Endothelial cell of umbilical vein (primary cell): ENCODE measurements at regions not wholly inside any gene's neighbourhood (a gene's known extent, or its start where the extent isn't known, plus 50 kb on each side); places are given as distances from the start of the nearest gene placed in this dataset.

Source experiments
- BruUV-seq: library from RNA; stranded (reverse); fragments of 400-500 nt; replicated peaks from 2 replicates; lab custom pipeline; 2021; lab: Mats Ljungman, UMichigan
- CTCF ChIA-PET: fragments of 300-600, 350-600 bp; sonication (Branson Sonifier 250); formaldehyde crosslinking; loops from one replicate; lab custom pipeline; 2021; ENCODE audit warnings: antibody characterized with exemption, inconsistent platforms; lab: Charles Lee
- POLR2A ChIA-PET: fragments of 300-600, 350-600 bp; sonication (Branson Sonifier 250); formaldehyde crosslinking; loops from one replicate; lab custom pipeline; 2021; ENCODE audit warnings: antibody characterized with exemption, inconsistent platforms; lab: Charles Lee
- DNase-seq: peaks from one replicate; pipeline ENCODE4 v3.0.0-alpha.2; 2011; ENCODE audit warnings: low read depth, low spot score
- FAIRE-seq: peaks from 2 replicates; lab custom pipeline; 2011; peaks lifted over from hg19 to GRCh38; lab: Jason Lieb, UNC
- H2AFZ ChIP-seq: 2 replicates; pipeline ENCODE4 v1.6.0; 2012; ENCODE audit warnings: low read depth, low read length, control low read depth, inconsistent platforms
- H3K27ac ChIP-seq: 2 replicates; pipeline ENCODE4 v1.5.1; 2011; ENCODE audit warnings: low read depth, mild to moderate bottlenecking, control low read depth, low read length, moderate library complexity; ENCODE audit not compliant: insufficient read depth
- H3K27me3 ChIP-seq, 2 experiments: 2 replicates each; pipeline versions ENCODE4 v1.6.0 to v1.6.1; 2011; ENCODE audit warnings: low read length in 2 of 2, mixed read lengths in 1 of 2; ENCODE audit not compliant: control insufficient read depth in 2 of 2, insufficient read depth in 2 of 2
- H3K36me3 ChIP-seq, 2 experiments: 2 replicates in 1 of 2; 3 replicates in 1 of 2; pipeline ENCODE4 v1.5.1; 2011; ENCODE audit warnings: low read length in 2 of 2, mild to moderate bottlenecking in 1 of 2, moderate library complexity in 1 of 2; ENCODE audit not compliant: control insufficient read depth in 2 of 2, insufficient read depth in 2 of 2; ENCODE audit errors: extremely low read depth in 1 of 2
- H3K4me1 ChIP-seq: 3 replicates; pipeline ENCODE4 v1.5.1; 2011; ENCODE audit warnings: mild to moderate bottlenecking, low read length; ENCODE audit not compliant: control insufficient read depth, insufficient read depth; ENCODE audit errors: extremely low read depth
- H3K4me2 ChIP-seq: 2 replicates; pipeline ENCODE4 v1.6.1; 2011; ENCODE audit warnings: low read length, control low read depth, mixed read lengths; ENCODE audit not compliant: insufficient read depth
- H3K4me3 ChIP-seq, 3 experiments: fragments of 200-600 bp in 1 of 3; sonication (generic), shearing (Covaris generic) in 1 of 3; replicated peaks in 1 of 3; 2 replicates each; pipeline ENCODE4 v1.5.1; 2011 to 2016; ENCODE audit warnings: control low read depth in 3 of 3, low read length in 3 of 3, mild to moderate bottlenecking in 2 of 3, inconsistent platforms in 1 of 3, low read depth in 1 of 3, moderate library complexity in 1 of 3; ENCODE audit not compliant: insufficient read depth in 1 of 3
- H3K79me2 ChIP-seq: 2 replicates; pipeline ENCODE4 v1.6.0; 2012; ENCODE audit warnings: low read length, inconsistent platforms; ENCODE audit not compliant: control insufficient read depth, insufficient read depth
- H3K9ac ChIP-seq: replicated peaks from 2 replicates; pipeline ENCODE3; 2011; ENCODE audit warnings: low read length, control low read depth; ENCODE audit not compliant: insufficient read depth; ENCODE audit errors: extremely low read depth
- H3K9me1 ChIP-seq: replicated peaks from 3 replicates; pipeline ENCODE4 v1.6.0; 2011; ENCODE audit warnings: mild to moderate bottlenecking, low read length; ENCODE audit not compliant: control insufficient read depth, insufficient read depth; ENCODE audit errors: extremely low read depth
- H3K9me3 ChIP-seq: replicated peaks from 2 replicates; pipeline ENCODE4 v1.5.1; 2012; ENCODE audit warnings: low read length, inconsistent platforms; ENCODE audit not compliant: control insufficient read depth, insufficient read depth
- H4K20me1 ChIP-seq: replicated peaks from 2 replicates; pipeline ENCODE3; 2011; ENCODE audit warnings: mild to moderate bottlenecking, low read length; ENCODE audit not compliant: control insufficient read depth, insufficient read depth; ENCODE audit errors: extremely low read depth
- EZH2 ChIP-seq: IDR thresholded peaks from 2 replicates; pipeline ENCODE4 v1.6.1; 2012; ENCODE audit warnings: borderline replicate concordance, low read depth, mild to moderate bottlenecking, moderate library complexity, low read length, inconsistent platforms; ENCODE audit not compliant: severe bottlenecking
- FOS ChIP-seq: IDR thresholded peaks from 2 replicates; pipeline ENCODE4 v1.6.1; 2011; ENCODE audit warnings: mild to moderate bottlenecking, low read length, moderate library complexity, borderline replicate concordance; ENCODE audit not compliant: insufficient read depth
- GATA2 ChIP-seq: IDR thresholded peaks from 2 replicates; pipeline ENCODE4 v1.7.0; 2011; ENCODE audit warnings: low read depth, mild to moderate bottlenecking, moderate library complexity, mixed read lengths, low read length; ENCODE audit not compliant: insufficient read length, insufficient read depth
- JUN ChIP-seq: IDR thresholded peaks from 2 replicates; pipeline ENCODE4 v1.6.1; 2011; ENCODE audit warnings: borderline replicate concordance, low read depth; ENCODE audit not compliant: insufficient read length, insufficient read depth
- MYC ChIP-seq: IDR thresholded peaks from one replicate; pipeline ENCODE4 v1.6.1; 2011; ENCODE audit warnings: mild to moderate bottlenecking, low read depth, low read length
- POLR2A ChIP-seq: IDR thresholded peaks from 2 replicates; pipeline ENCODE4 v1.6.1; 2012; ENCODE audit warnings: low read depth, mild to moderate bottlenecking, control low read depth, low read length
- POLR2AphosphoS5 ChIP-seq: IDR thresholded peaks from 2 replicates; pipeline ENCODE4 v1.6.1; 2012; ENCODE audit warnings: low read depth, mild to moderate bottlenecking, control low read depth, low read length, moderate library complexity; ENCODE audit not compliant: insufficient read depth
- dilution Hi-C: fragments of 300-500 bp; cut with MboI; formaldehyde crosslinking; loops from one replicate; pipeline ENCODE4 v1.15.0; 2019; ENCODE audit warnings: low sequenced_read_pairs; ENCODE audit not compliant: extremely low pct_ligation_motif_present
- intact Hi-C: fragments of 100-400 bp; cut with micrococcal nuclease; formaldehyde crosslinking; loops from one replicate; pipeline ENCODE4 v1.10.0; 2022
- TF ChIP-seq, protein P1 (sequence below), 2 donors: IDR thresholded peaks; 1 replicate in 1 of 2; 2 replicates in 1 of 2; pipeline ENCODE4 v1.5.1; 2011; ENCODE audit warnings: low read length in 2 of 2, mild to moderate bottlenecking in 2 of 2, moderate library complexity in 2 of 2, control low read depth in 1 of 2, inconsistent platforms in 1 of 2, low read depth in 1 of 2; ENCODE audit not compliant: insufficient read depth in 1 of 2; ENCODE audit errors: extremely low read depth in 1 of 2
- TF ChIP-seq, protein P2 (sequence below): IDR thresholded peaks from 2 replicates; pipeline ENCODE4 v1.6.1; 2011; ENCODE audit not compliant: insufficient read depth, insufficient read length

DNA sequence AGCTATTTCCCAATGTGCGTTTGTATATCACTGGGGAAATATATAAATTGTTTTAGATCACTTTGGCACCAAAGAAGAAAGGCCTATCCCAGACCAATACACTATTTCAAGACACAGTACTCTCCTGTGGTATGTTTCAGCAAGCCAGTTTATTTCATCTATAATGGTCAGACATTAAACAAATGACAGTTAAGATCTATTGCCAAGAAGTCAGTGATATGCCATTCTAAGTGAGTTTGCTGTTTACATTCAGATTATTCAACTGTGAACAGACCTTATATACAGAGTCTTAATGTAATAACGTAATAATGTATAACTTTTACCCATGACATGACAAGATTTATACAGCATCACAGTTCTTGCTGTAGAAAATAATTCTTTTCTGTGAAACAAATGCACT lies 352.7 kb downstream of the CDH7 start:
- no peak overlapping the region for H3K4me2 ChIP-seq
- no TSS peak for BruUV-seq
- no peaks in the 10 kb centered on the region for H4K20me1 ChIP-seq
- no peaks in the 10 kb centered on the region for H3K79me2 ChIP-seq
- CTCF ChIA-PET = no interaction called here
- no peak for DNase-seq
- FAIRE-seq = no peak
- intact Hi-C loops = no loop called here
- no peak overlapping the region for H3K9ac ChIP-seq
- no peak overlapping the region for H3K4me3 ChIP-seq
- H3K4me1 ChIP-seq = no peaks in the 10 kb centered on the region
- POLR2A ChIA-PET = no interaction called here
- no peaks in the 10 kb centered on the region for H3K9me3 ChIP-seq
- TF ChIP-seq, protein P1, sequence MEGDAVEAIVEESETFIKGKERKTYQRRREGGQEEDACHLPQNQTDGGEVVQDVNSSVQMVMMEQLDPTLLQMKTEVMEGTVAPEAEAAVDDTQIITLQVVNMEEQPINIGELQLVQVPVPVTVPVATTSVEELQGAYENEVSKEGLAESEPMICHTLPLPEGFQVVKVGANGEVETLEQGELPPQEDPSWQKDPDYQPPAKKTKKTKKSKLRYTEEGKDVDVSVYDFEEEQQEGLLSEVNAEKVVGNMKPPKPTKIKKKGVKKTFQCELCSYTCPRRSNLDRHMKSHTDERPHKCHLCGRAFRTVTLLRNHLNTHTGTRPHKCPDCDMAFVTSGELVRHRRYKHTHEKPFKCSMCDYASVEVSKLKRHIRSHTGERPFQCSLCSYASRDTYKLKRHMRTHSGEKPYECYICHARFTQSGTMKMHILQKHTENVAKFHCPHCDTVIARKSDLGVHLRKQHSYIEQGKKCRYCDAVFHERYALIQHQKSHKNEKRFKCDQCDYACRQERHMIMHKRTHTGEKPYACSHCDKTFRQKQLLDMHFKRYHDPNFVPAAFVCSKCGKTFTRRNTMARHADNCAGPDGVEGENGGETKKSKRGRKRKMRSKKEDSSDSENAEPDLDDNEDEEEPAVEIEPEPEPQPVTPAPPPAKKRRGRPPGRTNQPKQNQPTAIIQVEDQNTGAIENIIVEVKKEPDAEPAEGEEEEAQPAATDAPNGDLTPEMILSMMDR (IDR thresholded peaks at IDR 0.05; ENCODE audit: extremely low read depth in 1 of 2, insufficient read depth in 1 of 2, low read depth in 1 of 2, low read length in 2 of 2) = no peak
- TF ChIP-seq MYC (no peak), POLR2A (no peak), POLR2AphosphoS5 (no peak), JUN (no peak), FOS (no peak), GATA2 (no peak), EZH2 (no peak)
- TF ChIP-seq, protein P2, sequence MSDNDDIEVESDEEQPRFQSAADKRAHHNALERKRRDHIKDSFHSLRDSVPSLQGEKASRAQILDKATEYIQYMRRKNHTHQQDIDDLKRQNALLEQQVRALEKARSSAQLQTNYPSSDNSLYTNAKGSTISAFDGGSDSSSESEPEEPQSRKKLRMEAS = no peak
- H3K27me3 ChIP-seq = no peaks in the 10 kb centered on the region
- H3K9me1 ChIP-seq = no peaks in the 10 kb centered on the region
- dilution Hi-C loops = no loop called here
- H3K27ac ChIP-seq = no peak overlapping the region
- no peak overlapping the region for H2AFZ ChIP-seq
- no peaks in the 10 kb centered on the region for H3K36me3 ChIP-seq
